Ishikawa (cell line): ENCODE measurements at regions not wholly inside any gene's neighbourhood (a gene's known extent, or its start where the extent isn't known, plus 50 kb on each side); places are given as distances from the start of the nearest gene placed in this dataset.

ENCODE experiments used
- CEBPB ChIP-seq: IDR thresholded peaks from 2 replicates; pipeline ENCODE4 v1.6.1; 2012
- CREB1 ChIP-seq: IDR thresholded peaks from 2 replicates; pipeline ENCODE4 v1.6.1; 2012; ENCODE audit warnings: low read depth
- EGR1 ChIP-seq: IDR thresholded peaks from 2 replicates; pipeline ENCODE4 v1.6.1; 2012
- EP300 ChIP-seq: IDR thresholded peaks from 2 replicates; pipeline ENCODE4 v1.6.1; 2012; ENCODE audit warnings: borderline replicate concordance
- FOXM1 ChIP-seq: IDR thresholded peaks from 2 replicates; pipeline ENCODE4 v1.6.1; 2012; ENCODE audit warnings: low read depth, borderline replicate concordance
- NFIC ChIP-seq: IDR thresholded peaks from 2 replicates; pipeline ENCODE4 v1.6.1; 2012
- RAD21 ChIP-seq: IDR thresholded peaks from 2 replicates; pipeline ENCODE4 v1.6.1; 2012; ENCODE audit warnings: low read depth
- TAF1 ChIP-seq: IDR thresholded peaks from 2 replicates; pipeline ENCODE4 v1.6.1; 2012; ENCODE audit warnings: low read depth, mild to moderate bottlenecking
- TCF12 ChIP-seq: IDR thresholded peaks from 2 replicates; pipeline ENCODE4 v1.6.1; 2012; ENCODE audit warnings: low read depth
- TEAD4 ChIP-seq: IDR thresholded peaks from 2 replicates; pipeline ENCODE4 v1.6.1; 2012
- YY1 ChIP-seq: IDR thresholded peaks from 2 replicates; pipeline ENCODE4 v1.6.1; 2012; ENCODE audit warnings: low read depth
- ZBTB7A ChIP-seq: IDR thresholded peaks from 2 replicates; pipeline ENCODE4 v1.6.1; 2012; ENCODE audit warnings: low read depth
- TF ChIP-seq, protein P1 (sequence below): IDR thresholded peaks from 2 replicates; pipeline ENCODE4 v1.6.1; 2012; ENCODE audit warnings: low read depth, mild to moderate bottlenecking
- TF ChIP-seq, protein P2 (sequence below): IDR thresholded peaks from 2 replicates; pipeline ENCODE4 v1.6.1; 2012
- TF ChIP-seq, protein P3 (sequence below): IDR thresholded peaks from 2 replicates; pipeline ENCODE4 v1.6.1; 2012

DNA sequence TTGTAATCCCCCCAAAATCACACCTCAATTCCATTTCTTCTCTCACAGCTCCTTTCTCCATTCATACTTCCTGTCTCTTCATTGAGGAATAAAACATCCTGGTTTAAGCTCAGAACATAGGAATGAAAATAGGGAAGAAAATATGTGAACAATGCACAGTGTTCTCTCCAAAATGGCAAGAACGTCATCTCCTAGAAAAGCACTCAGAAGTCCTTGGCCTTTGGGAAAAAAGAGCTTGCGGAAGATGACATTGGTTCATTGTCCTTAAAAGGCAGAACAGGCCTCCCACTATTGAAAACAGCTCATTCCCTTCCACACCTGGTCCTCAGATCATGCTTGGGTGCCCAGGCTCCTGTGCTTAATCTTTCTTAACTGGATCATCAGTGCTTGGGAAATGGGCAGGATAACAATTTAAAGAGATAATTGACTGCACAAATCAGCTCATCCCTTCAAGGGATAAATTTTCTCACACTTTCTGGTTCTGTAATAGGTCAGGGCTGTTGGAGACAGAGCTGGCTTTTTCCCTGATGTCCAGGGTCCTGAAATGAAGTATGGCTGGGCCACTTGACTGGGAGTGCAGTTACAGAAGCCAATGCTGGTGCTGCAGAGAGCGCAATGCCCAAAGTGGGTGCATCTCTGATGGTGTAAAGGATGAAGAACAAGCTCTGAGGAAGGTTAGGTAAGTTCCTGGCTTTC is 69.2 kb downstream of the MARCHF4 start:
- no peak for TF ChIP-seq FOXM1
- TF ChIP-seq NFIC, result no peak
- TF ChIP-seq, protein P1, sequence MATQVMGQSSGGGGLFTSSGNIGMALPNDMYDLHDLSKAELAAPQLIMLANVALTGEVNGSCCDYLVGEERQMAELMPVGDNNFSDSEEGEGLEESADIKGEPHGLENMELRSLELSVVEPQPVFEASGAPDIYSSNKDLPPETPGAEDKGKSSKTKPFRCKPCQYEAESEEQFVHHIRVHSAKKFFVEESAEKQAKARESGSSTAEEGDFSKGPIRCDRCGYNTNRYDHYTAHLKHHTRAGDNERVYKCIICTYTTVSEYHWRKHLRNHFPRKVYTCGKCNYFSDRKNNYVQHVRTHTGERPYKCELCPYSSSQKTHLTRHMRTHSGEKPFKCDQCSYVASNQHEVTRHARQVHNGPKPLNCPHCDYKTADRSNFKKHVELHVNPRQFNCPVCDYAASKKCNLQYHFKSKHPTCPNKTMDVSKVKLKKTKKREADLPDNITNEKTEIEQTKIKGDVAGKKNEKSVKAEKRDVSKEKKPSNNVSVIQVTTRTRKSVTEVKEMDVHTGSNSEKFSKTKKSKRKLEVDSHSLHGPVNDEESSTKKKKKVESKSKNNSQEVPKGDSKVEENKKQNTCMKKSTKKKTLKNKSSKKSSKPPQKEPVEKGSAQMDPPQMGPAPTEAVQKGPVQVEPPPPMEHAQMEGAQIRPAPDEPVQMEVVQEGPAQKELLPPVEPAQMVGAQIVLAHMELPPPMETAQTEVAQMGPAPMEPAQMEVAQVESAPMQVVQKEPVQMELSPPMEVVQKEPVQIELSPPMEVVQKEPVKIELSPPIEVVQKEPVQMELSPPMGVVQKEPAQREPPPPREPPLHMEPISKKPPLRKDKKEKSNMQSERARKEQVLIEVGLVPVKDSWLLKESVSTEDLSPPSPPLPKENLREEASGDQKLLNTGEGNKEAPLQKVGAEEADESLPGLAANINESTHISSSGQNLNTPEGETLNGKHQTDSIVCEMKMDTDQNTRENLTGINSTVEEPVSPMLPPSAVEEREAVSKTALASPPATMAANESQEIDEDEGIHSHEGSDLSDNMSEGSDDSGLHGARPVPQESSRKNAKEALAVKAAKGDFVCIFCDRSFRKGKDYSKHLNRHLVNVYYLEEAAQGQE, result peak; percentile 68

DNA sequence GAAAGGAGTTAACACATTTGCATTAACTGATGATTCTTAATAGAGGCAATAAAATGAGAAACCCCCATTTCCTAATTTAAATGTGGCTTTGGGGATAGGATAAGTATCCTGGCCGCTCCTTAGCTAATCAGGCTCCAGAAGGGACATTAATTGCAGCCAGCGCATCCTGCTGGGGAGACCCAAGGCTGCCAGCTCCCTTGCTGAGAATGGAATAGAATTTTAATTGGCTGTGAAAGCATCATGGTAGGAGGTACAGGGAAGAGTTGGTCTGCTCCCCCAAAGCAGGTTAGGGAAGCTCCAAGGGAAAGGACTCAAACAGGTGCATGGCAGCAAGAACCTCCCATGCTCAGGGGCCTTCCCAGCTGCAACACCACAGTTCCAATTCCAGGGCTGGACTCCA is 71.4 kb downstream of the MARCHF4 start:
- TF ChIP-seq TCF12, result no peak
- TF ChIP-seq RAD21, result no peak
- no peak for TF ChIP-seq TAF1
- TF ChIP-seq, protein P1, result no peak
- TF ChIP-seq YY1, result no peak
- TF ChIP-seq FOXM1, result no peak
- no peak for TF ChIP-seq TEAD4
- TF ChIP-seq NFIC, result no peak
- TF ChIP-seq, protein P2, sequence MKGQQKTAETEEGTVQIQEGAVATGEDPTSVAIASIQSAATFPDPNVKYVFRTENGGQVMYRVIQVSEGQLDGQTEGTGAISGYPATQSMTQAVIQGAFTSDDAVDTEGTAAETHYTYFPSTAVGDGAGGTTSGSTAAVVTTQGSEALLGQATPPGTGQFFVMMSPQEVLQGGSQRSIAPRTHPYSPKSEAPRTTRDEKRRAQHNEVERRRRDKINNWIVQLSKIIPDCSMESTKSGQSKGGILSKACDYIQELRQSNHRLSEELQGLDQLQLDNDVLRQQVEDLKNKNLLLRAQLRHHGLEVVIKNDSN, result no peak
- no peak for TF ChIP-seq EP300
- TF ChIP-seq, protein P3, sequence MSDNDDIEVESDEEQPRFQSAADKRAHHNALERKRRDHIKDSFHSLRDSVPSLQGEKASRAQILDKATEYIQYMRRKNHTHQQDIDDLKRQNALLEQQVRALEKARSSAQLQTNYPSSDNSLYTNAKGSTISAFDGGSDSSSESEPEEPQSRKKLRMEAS, result no peak
- TF ChIP-seq CREB1, result no peak
- TF ChIP-seq CEBPB, result no peak
- no peak for TF ChIP-seq ZBTB7A
- TF ChIP-seq EGR1, result no peak

DNA sequence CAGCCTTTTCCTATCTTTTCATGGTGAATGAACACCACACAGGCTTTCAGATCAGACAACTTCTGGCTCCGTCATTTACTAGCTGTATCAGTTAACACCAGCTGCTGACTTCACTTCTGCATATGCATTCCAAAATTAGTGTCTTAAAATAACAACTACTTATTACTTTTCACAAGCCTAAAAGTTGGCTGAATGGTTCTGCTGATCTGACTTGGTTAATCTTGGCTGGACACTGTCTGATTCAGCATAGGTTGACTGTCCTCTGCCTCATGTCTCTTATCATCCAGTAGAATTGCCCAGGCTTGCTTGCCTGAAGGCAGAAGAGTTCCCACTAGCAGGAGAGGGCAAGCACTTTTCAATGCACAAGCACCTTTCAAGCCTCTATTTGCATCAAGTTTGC is 72.7 kb downstream of the MARCHF4 start:
- TF ChIP-seq ZBTB7A (no peak), RAD21 (no peak), YY1 (no peak), CREB1 (no peak), TEAD4 (no peak), TAF1 (no peak), EGR1 (no peak), EP300 (no peak), FOXM1 (no peak)
- TF ChIP-seq, protein P2, result no peak
- TF ChIP-seq, protein P1, result no peak

DNA sequence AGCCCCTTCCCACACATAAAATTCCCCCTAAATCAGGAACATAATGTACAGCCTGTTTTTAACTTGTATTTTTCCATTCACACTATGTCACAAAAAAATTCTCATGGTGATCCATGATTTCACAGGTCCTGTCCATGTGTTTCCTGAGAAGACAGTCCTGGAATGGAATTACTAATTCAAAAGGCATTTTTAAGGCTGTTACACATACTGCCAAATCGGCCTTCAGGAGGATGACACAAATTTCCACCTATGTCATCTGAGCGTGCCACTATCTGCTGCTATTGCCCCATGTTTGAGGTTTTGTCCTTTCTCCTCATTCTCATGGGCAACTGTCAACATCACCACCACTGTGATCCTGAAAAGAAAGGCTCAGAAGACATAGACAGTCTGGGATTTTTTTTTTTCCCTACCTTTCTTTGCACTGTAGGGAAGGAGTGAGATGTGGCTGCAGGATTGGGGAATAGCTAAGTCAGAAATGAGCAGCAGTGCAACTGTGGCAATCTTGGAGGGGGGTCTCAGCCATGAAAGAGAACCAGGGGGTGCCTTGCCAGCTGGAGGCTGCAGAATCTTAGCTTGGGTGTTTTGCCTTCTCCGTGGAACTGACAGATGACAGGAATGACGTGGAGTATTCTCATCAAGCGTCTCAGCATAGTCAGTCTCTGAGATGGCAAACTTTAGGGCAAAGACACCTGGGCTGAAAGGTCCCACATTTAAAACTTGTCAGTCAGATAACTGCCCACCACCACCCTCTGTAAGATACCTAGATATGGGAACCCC is 73.4 kb downstream of the MARCHF4 start:
- TF ChIP-seq EP300, result no peak
- TF ChIP-seq TAF1, result no peak
- TF ChIP-seq EGR1, result no peak
- TF ChIP-seq, protein P1, result no peak
- TF ChIP-seq, protein P2, result no peak
- no peak for TF ChIP-seq FOXM1
- TF ChIP-seq RAD21, result no peak
- no peak for TF ChIP-seq TEAD4
- TF ChIP-seq TCF12, result no peak
- TF ChIP-seq YY1, result no peak
- no peak for TF ChIP-seq ZBTB7A
- TF ChIP-seq, protein P3, result no peak
- TF ChIP-seq CREB1, result no peak
- TF ChIP-seq CEBPB, result no peak
- no peak for TF ChIP-seq NFIC
